ENCODE measurements at regions not wholly inside any gene's neighbourhood (a gene's known extent, or its start where the extent isn't known, plus 50 kb on each side); places are given as distances from the start of the nearest gene placed in this dataset.
"Not testable (repeated sequence)": the region's sequence is repeated elsewhere in the genome, so short reads cannot be mapped to it uniquely, and the experiment has no call there.

DNA sequence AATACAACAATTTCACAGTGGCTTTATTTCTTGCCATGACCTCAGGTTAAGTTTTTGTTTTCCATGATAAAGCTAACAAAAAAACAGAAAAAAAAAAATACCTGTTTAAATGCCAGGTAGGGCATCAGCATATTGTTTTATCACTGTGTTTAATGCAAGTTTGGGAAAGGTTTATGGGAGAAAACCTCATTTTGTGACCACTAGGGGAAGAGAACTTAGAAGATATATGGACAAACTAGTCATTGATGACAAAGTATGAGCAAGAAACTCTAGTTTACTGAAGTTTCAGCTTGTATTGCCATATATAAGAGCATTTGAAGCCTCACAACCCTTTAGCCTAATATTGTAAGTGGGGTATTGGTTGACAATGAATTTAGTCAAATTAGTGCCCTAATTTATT lies 1431.4 kb upstream of the CDH18 start:
- CTCF ChIA-PET (ENCODE audit: low intra/inter-chr PET ratio, low total read pairs): no interaction called here
- no peak overlapping the region for H3K4me3 ChIP-seq (replicated peaks in 1 of 3; ENCODE audit: insufficient read depth in 1 of 3, low read depth in 2 of 3, low read length in 3 of 3)
- H3K9me3 ChIP-seq (ENCODE audit: low read length): no peaks in the 10 kb centered on the region
- no peaks in the 10 kb centered on the region for H3K27me3 ChIP-seq (ENCODE audit: control insufficient read depth in 1 of 2, insufficient read depth in 2 of 2, low read length in 2 of 2)
- H3K4me1 ChIP-seq (ENCODE audit: insufficient read depth, low read length): no peaks in the 10 kb centered on the region
- no peaks in the 10 kb centered on the region for H3K79me2 ChIP-seq (ENCODE audit: insufficient read depth, low read length)
- FAIRE-seq (no peak), DNase-seq (ENCODE audit: low spot score) (no peak), ATAC-seq (no peak)
- H3K36me3 ChIP-seq (replicated peaks in 1 of 2; ENCODE audit: control insufficient read depth in 1 of 2, insufficient read depth in 2 of 2, low read length in 2 of 2): no peaks in the 10 kb centered on the region
- no peak for TF ChIP-seq FOXK2 (IDR thresholded peaks at IDR 0.05)
- no peak for TF ChIP-seq ZFP62 (CRISPR knock-in tag; IDR thresholded peaks at IDR 0.05)
- TF ChIP-seq KAT2B (IDR thresholded peaks at IDR 0.05; ENCODE audit: borderline replicate concordance, low read depth, low read length): no peak
- no peak for TF ChIP-seq ZFAT (CRISPR knock-in tag; conservative IDR thresholded peaks at IDR 0.05)
- no peak for TF ChIP-seq TCF7 (IDR thresholded peaks at IDR 0.05; ENCODE audit: low read depth)
- TF ChIP-seq, protein P1, sequence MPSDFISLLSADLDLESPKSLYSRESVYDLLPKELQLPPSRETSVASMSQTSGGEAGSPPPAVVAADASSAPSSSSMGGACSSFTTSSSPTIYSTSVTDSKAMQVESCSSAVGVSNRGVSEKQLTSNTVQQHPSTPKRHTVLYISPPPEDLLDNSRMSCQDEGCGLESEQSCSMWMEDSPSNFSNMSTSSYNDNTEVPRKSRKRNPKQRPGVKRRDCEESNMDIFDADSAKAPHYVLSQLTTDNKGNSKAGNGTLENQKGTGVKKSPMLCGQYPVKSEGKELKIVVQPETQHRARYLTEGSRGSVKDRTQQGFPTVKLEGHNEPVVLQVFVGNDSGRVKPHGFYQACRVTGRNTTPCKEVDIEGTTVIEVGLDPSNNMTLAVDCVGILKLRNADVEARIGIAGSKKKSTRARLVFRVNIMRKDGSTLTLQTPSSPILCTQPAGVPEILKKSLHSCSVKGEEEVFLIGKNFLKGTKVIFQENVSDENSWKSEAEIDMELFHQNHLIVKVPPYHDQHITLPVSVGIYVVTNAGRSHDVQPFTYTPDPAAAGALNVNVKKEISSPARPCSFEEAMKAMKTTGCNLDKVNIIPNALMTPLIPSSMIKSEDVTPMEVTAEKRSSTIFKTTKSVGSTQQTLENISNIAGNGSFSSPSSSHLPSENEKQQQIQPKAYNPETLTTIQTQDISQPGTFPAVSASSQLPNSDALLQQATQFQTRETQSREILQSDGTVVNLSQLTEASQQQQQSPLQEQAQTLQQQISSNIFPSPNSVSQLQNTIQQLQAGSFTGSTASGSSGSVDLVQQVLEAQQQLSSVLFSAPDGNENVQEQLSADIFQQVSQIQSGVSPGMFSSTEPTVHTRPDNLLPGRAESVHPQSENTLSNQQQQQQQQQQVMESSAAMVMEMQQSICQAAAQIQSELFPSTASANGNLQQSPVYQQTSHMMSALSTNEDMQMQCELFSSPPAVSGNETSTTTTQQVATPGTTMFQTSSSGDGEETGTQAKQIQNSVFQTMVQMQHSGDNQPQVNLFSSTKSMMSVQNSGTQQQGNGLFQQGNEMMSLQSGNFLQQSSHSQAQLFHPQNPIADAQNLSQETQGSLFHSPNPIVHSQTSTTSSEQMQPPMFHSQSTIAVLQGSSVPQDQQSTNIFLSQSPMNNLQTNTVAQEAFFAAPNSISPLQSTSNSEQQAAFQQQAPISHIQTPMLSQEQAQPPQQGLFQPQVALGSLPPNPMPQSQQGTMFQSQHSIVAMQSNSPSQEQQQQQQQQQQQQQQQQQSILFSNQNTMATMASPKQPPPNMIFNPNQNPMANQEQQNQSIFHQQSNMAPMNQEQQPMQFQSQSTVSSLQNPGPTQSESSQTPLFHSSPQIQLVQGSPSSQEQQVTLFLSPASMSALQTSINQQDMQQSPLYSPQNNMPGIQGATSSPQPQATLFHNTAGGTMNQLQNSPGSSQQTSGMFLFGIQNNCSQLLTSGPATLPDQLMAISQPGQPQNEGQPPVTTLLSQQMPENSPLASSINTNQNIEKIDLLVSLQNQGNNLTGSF (CRISPR knock-in tag; IDR thresholded peaks at IDR 0.05): no peak
- TF ChIP-seq, protein P2, sequence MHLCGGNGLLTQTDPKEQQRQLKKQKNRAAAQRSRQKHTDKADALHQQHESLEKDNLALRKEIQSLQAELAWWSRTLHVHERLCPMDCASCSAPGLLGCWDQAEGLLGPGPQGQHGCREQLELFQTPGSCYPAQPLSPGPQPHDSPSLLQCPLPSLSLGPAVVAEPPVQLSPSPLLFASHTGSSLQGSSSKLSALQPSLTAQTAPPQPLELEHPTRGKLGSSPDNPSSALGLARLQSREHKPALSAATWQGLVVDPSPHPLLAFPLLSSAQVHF (CRISPR knock-in tag; IDR thresholded peaks at IDR 0.05): no peak
- TF ChIP-seq RFXANK (CRISPR knock-in tag; IDR thresholded peaks at IDR 0.05): no peak
- TF ChIP-seq ETV5 (CRISPR knock-in tag; IDR thresholded peaks at IDR 0.05; ENCODE audit: borderline replicate concordance): no peak
- no peak for TF ChIP-seq ZNF33B (CRISPR knock-in tag; IDR thresholded peaks at IDR 0.05)
- TF ChIP-seq ZNF619 (CRISPR knock-in tag; IDR thresholded peaks at IDR 0.05): no peak
- TF ChIP-seq ZBTB7A (CRISPR knock-in tag; IDR thresholded peaks at IDR 0.05): no peak
- H3K27ac ChIP-seq (ENCODE audit: extremely low read length, insufficient read depth, low read length): no peak overlapping the region
- in situ Hi-C loops (cut with HindIII; ENCODE audit: extremely low pct_ligation_motif_present, low pct_unique_long_range_greater_than_20kb): no loop called here
- intact Hi-C loops (cut with micrococcal nuclease; ENCODE audit: unreplicated experiment): no loop called here
- no peak overlapping the region for H2AFZ ChIP-seq (ENCODE audit: low read length)
- BruUV-seq (replicated peaks): no TSS peak
- no peak overlapping the region for H3K4me2 ChIP-seq (ENCODE audit: low read depth, low read length)
- POLR2A ChIA-PET: no interaction called here
- H3K9ac ChIP-seq (ENCODE audit: insufficient read depth, low read depth, low read length): no peak overlapping the region
- H4K20me1 ChIP-seq (ENCODE audit: insufficient read depth, low read length): no peaks in the 10 kb centered on the region

DNA sequence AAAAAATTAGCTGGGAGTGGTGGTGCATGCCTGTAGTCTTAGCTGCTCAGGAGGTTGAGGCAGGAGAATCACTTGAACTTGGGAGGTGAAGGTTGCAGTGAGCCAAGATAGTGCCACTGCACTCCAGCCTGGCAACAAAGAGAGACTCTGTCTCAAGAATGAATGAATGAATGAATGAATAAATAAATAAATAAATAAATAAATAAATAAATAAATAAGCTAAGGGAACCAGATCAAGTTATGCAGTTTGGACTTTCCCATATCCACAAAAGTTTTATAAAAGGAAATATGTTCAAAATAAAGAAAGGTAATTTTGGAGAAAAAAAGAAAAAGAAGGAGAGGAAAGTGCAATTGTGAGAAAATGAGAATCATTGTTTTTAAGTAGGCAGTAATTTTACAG lies 1414.1 kb upstream of the CDH18 start:
- H3K4me1 ChIP-seq (ENCODE audit: insufficient read depth, low read length); H3K9me3 ChIP-seq (ENCODE audit: low read length); FAIRE-seq; H3K36me3 ChIP-seq (replicated peaks in 1 of 2; ENCODE audit: control insufficient read depth in 1 of 2, insufficient read depth in 2 of 2, low read length in 2 of 2); H3K79me2 ChIP-seq (ENCODE audit: insufficient read depth, low read length); POLR2A ChIA-PET; H3K27ac ChIP-seq (ENCODE audit: extremely low read length, insufficient read depth, low read length); DNase-seq (ENCODE audit: low spot score); H3K4me3 ChIP-seq (replicated peaks in 1 of 3; ENCODE audit: insufficient read depth in 1 of 3, low read depth in 2 of 3, low read length in 3 of 3); intact Hi-C loops (cut with micrococcal nuclease; ENCODE audit: unreplicated experiment); H3K27me3 ChIP-seq (ENCODE audit: control insufficient read depth in 1 of 2, insufficient read depth in 2 of 2, low read length in 2 of 2); H3K9ac ChIP-seq (ENCODE audit: insufficient read depth, low read depth, low read length); H2AFZ ChIP-seq (ENCODE audit: low read length); ATAC-seq; H4K20me1 ChIP-seq (ENCODE audit: insufficient read depth, low read length); BruUV-seq (replicated peaks); in situ Hi-C loops (cut with HindIII; ENCODE audit: extremely low pct_ligation_motif_present, low pct_unique_long_range_greater_than_20kb); CTCF ChIA-PET (ENCODE audit: low intra/inter-chr PET ratio, low total read pairs); H3K4me2 ChIP-seq (ENCODE audit: low read depth, low read length): not testable (repeated sequence)
